ENCODE measurements at regions not wholly inside any gene's neighbourhood (a gene's known extent, or its start where the extent isn't known, plus 50 kb on each side); places are given as distances from the start of the nearest gene placed in this dataset.

DNA sequence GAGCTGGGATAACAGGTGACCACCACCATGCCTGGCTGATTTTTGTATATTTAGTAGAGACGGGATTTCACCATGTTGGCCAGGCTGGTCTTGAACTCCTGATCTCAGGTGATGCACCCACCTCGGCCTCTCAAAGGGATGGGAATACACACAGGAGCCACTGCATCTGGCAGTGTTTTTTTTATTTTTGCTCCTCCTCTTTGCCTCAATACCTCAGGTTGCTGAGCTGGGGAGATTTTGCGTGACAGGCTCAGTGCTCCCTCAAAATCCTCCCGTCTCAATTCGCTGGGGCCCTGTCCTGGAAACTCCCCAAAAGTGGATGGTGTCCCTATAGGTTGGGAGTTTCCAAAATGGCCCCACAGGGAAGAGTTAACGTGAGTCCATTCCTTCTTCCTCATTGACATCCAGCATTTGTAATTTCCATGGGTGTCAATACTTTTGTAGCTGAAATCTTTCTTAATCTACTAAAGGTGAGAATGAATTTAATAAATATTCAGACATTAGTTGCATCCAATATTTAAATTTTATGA is 71.8 kb downstream of the GGTLC2 start:
- DNase-seq (ENCODE audit: low read depth, low spot score), result no peak
- no peak overlapping the region for H3K4me3 ChIP-seq (ENCODE audit: low read depth, low read length)
- TF ChIP-seq, protein P1, sequence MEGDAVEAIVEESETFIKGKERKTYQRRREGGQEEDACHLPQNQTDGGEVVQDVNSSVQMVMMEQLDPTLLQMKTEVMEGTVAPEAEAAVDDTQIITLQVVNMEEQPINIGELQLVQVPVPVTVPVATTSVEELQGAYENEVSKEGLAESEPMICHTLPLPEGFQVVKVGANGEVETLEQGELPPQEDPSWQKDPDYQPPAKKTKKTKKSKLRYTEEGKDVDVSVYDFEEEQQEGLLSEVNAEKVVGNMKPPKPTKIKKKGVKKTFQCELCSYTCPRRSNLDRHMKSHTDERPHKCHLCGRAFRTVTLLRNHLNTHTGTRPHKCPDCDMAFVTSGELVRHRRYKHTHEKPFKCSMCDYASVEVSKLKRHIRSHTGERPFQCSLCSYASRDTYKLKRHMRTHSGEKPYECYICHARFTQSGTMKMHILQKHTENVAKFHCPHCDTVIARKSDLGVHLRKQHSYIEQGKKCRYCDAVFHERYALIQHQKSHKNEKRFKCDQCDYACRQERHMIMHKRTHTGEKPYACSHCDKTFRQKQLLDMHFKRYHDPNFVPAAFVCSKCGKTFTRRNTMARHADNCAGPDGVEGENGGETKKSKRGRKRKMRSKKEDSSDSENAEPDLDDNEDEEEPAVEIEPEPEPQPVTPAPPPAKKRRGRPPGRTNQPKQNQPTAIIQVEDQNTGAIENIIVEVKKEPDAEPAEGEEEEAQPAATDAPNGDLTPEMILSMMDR (IDR thresholded peaks at IDR 0.05; ENCODE audit: low read depth, low read length), result no peak
- in situ Hi-C loops (cut with HindIII; ENCODE audit: low sequenced_read_pairs), result no loop called here

DNA sequence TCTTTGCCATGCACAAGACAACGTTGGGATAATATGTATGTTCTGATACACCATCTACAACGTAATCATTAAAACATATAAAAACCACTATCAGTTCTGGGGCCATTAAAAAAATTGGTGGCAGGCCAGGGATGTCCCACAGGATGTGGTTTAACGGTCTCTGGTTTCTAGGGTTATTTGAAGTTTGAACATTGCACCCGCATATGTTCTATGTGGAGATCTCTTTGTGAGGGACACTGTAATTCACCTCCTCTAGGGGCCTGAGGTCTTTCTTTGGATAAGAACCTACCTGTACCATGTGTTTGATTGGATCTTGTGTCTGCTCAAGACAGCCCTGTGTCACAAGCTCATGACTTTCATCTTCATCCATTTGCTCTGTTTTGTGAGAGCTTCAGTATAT is 73.2 kb downstream of the GGTLC2 start:
- no peak overlapping the region for H3K4me3 ChIP-seq (ENCODE audit: low read depth, low read length)
- TF ChIP-seq, protein P1 (IDR thresholded peaks at IDR 0.05; ENCODE audit: low read depth, low read length), result no peak
- DNase-seq (ENCODE audit: low read depth, low spot score), result no peak
- in situ Hi-C loops (cut with HindIII; ENCODE audit: low sequenced_read_pairs), result no loop called here

DNA sequence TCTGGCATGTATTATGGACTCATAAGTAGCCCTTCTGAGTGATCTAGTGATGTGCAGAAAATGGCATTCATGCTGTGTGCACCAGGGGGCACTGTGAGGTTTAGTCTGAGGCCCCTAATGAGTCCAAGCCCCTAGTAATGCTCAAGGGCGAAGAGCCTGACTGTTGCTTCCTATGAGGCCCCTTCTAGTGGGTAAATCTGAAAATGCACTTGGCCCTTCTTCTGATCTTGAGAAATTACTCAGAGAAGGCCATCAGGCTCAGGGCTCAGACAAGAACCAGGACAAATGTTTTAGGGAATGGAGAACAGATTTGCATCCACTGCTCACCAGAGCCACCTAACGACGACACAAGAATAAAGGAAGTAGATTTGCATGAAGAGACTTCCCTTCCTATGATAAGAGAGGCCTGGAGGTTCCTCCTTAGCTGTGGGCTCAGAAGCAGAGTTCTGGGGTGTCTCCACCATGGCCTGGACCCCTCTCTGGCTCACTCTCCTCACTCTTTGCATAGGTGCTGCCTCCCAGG is 75.8 kb downstream of the GGTLC2 start:
- H3K4me3 ChIP-seq (ENCODE audit: low read depth, low read length), result no peak overlapping the region
- peak; percentile 36 for DNase-seq (ENCODE audit: low read depth, low spot score)
- TF ChIP-seq, protein P1 (IDR thresholded peaks at IDR 0.05; ENCODE audit: low read depth, low read length), result peak; percentile 41
- in situ Hi-C loops (cut with HindIII; ENCODE audit: low sequenced_read_pairs), result no loop called here

DNA sequence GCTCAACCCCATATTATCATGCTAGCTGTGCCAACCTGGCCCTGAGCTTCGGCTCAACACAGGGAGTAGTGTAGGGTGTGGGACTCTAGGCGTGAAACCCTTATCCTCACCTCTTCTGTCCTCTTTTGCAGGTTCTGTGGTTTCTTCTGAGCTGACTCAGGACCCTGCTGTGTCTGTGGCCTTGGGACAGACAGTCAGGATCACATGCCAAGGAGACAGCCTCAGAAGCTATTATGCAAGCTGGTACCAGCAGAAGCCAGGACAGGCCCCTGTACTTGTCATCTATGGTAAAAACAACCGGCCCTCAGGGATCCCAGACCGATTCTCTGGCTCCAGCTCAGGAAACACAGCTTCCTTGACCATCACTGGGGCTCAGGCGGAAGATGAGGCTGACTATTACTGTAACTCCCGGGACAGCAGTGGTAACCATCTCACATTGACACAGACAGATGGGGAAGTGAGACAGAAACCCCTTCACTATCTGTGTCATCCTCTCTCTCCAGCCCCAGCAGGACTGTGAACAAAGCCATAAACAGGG is 76.4 kb downstream of the GGTLC2 start:
- in situ Hi-C loops (cut with HindIII; ENCODE audit: low sequenced_read_pairs), result no loop called here
- no peak overlapping the region for H3K4me3 ChIP-seq (ENCODE audit: low read depth, low read length)
- TF ChIP-seq, protein P1 (IDR thresholded peaks at IDR 0.05; ENCODE audit: low read depth, low read length), result no peak
- DNase-seq (ENCODE audit: low read depth, low spot score), result no peak

DNA sequence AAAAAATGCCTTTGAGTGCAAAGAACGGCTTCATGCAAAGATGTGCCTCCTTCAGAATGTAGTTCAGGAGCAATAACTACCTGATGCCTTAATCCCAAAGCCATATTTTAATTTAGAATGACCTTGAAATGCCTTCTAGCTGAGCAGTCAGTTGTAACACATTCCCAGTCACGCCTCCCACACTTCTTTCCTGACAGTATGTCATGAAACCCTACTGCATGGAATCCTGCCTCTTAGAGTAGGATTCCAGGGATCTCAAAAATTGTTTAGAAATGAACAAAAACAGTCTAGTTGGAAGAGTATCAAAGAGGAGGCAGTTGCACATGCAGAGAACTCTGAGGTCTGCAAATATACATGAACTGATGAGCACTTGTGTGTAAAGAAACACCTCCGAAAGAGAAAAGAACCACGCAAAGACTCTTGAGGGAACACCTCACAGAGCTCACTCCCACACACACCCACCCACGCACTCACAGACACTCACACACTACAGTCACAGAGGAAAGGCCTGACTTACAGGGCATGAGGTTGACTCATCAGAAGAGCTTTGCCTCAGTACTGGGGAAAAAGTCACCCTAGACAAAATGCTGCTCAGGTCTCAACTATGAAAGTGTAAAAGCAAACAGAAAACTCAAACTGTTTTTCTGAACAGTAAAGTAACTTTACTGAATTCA is 77.4 kb downstream of the GGTLC2 start:
- TF ChIP-seq, protein P1 (IDR thresholded peaks at IDR 0.05; ENCODE audit: low read depth, low read length), result no peak
- in situ Hi-C loops (cut with HindIII; ENCODE audit: low sequenced_read_pairs), result no loop called here
- H3K4me3 ChIP-seq (ENCODE audit: low read depth, low read length), result no peak overlapping the region
- peak; percentile 39 for DNase-seq (ENCODE audit: low read depth, low spot score)

DNA sequence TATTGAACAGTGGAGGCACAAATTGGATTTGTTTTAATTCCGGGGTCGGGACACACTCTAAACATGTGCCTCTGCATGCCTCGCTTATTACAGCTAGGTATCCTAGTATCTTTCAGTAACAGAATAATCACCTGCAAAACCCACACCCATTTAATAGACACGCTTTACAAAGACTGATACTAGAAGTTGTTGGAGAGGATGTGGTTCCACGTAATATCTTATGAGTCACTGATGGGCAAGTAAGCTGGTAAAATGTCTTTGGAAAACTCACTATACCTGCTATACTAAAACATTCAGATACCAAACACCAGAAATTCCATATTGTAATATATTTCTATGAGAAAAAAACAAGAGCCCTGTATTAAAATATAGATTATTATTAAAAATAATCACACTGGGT is 84.0 kb downstream of the GGTLC2 start:
- in situ Hi-C loops (cut with HindIII; ENCODE audit: low sequenced_read_pairs), result no loop called here
- TF ChIP-seq, protein P1 (IDR thresholded peaks at IDR 0.05; ENCODE audit: low read depth, low read length), result no peak
- H3K4me3 ChIP-seq (ENCODE audit: low read depth, low read length), result no peak overlapping the region
- DNase-seq (ENCODE audit: low read depth, low spot score), result no peak
